Kidney (tissue), 13 donors: ENCODE measurements at regions not wholly inside any gene's neighbourhood (a gene's known extent, or its start where the extent isn't known, plus 50 kb on each side); places are given as distances from the start of the nearest gene placed in this dataset.

Experiments used
- DNase-seq, 5 donors: peaks; one replicate each; pipeline ENCODE4 v3.0.0-alpha.2; 2013 to 2020
- FAIRE-seq: peaks from 2 replicates; lab custom pipeline; 2012; peaks lifted over from hg19 to GRCh38; lab: Jason Lieb, UNC
- H3K27ac ChIP-seq, 2 donors: one replicate each; pipeline ENCODE4 v1.7.0; 2013; ENCODE audit warnings: low read depth in 2 of 2, low read length in 2 of 2, inconsistent platforms in 1 of 2
- H3K27me3 ChIP-seq: one replicate; pipeline ENCODE4 v1.7.1; 2013; ENCODE audit warnings: low read length, inconsistent platforms; ENCODE audit not compliant: control insufficient read depth, insufficient read depth
- H3K36me3 ChIP-seq, 3 donors: one replicate each; pipeline versions ENCODE4 v1.7.0 to v1.7.1; 2013; ENCODE audit warnings: low read length in 3 of 3, control low read depth in 1 of 3, inconsistent platforms in 1 of 3; ENCODE audit not compliant: insufficient read depth in 3 of 3, control insufficient read depth in 2 of 3
- H3K4me1 ChIP-seq, 3 donors: one replicate each; pipeline versions ENCODE4 v1.7.0 to v1.7.1; 2013; ENCODE audit warnings: low read length in 3 of 3, inconsistent platforms in 1 of 3, low read depth in 1 of 3; ENCODE audit not compliant: control insufficient read depth in 2 of 3, insufficient read depth in 2 of 3
- H3K4me3 ChIP-seq, 3 donors: one replicate each; pipeline versions ENCODE4 v1.7.0 to v1.8.1; 2013; ENCODE audit warnings: low read length in 3 of 3, control low read depth in 1 of 3, inconsistent platforms in 1 of 3
- H3K9ac ChIP-seq, 3 donors: one replicate each; pipeline versions ENCODE4 v1.7.0 to v1.7.1; 2013; ENCODE audit warnings: low read length in 3 of 3, control low read depth in 1 of 3, inconsistent platforms in 1 of 3
- H3K9me3 ChIP-seq, 3 donors: one replicate each; pipeline versions ENCODE4 v1.7.0 to v1.7.1; 2013; ENCODE audit warnings: low read length in 3 of 3, control low read depth in 1 of 3, inconsistent platforms in 1 of 3; ENCODE audit not compliant: control insufficient read depth in 2 of 3, insufficient read depth in 1 of 3
- intact Hi-C: fragments of 100-400 bp; cut with DNase I; formaldehyde crosslinking; loops from one replicate; pipeline ENCODE4 v1.11.1; 2022
- TF ChIP-seq, protein P1 (sequence below): IDR thresholded peaks from 3 replicates; pipeline ENCODE4 v1.5.1; 2012; ENCODE audit warnings: mild to moderate bottlenecking, moderate library complexity, borderline replicate concordance; ENCODE audit not compliant: insufficient read depth; ENCODE audit errors: extremely low read depth
- donor health status: control.
- donor health status: control.
- donor health status: control.
- donor health status: control.
- donor health status: control.
- donor health status: DM: yes; HTN: yes; CAD: no.
- donor health status: Normal renal cell carcinoma (clear cell type).

DNA sequence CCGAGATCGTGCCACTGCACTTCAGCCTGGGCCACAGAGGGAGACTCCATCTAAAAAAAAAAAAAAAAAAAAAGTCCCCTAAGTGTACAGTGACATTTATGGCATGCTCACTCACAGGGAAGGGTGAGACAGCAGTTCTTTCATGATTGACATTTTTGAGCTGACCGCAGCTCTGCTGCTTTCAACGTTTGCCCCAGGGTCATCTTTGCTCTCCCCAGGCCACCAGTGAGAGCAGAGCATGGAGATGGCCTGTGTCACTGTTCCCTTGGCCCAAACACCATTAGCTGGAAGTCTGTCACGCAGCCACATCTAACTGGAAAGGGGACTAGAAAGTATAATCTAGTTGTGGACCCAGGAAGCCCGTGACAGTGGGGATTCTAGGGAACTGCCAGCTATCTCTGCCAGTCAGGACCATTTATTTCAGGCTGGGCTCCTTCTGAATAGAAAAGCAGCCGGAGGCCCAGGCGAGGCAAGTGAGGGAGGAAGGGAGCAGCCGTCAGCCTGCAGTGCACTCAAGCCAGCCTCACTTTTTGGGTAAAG is 193.4 kb upstream of the HES1 start:
- Histone ChIP-seq H3K27ac (no peak overlapping the region), H3K4me1 (no peaks in the 10 kb centered on the region), H3K4me3 (no peak overlapping the region), H3K9ac (no peak overlapping the region), H3K9me3 (no peaks in the 10 kb centered on the region), H3K27me3 (no peaks in the 10 kb centered on the region), H3K36me3 (no peaks in the 10 kb centered on the region)
- intact Hi-C loops = no loop called here
- TF ChIP-seq, protein P1, sequence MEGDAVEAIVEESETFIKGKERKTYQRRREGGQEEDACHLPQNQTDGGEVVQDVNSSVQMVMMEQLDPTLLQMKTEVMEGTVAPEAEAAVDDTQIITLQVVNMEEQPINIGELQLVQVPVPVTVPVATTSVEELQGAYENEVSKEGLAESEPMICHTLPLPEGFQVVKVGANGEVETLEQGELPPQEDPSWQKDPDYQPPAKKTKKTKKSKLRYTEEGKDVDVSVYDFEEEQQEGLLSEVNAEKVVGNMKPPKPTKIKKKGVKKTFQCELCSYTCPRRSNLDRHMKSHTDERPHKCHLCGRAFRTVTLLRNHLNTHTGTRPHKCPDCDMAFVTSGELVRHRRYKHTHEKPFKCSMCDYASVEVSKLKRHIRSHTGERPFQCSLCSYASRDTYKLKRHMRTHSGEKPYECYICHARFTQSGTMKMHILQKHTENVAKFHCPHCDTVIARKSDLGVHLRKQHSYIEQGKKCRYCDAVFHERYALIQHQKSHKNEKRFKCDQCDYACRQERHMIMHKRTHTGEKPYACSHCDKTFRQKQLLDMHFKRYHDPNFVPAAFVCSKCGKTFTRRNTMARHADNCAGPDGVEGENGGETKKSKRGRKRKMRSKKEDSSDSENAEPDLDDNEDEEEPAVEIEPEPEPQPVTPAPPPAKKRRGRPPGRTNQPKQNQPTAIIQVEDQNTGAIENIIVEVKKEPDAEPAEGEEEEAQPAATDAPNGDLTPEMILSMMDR = no peak
- DNase-seq (no peak), FAIRE-seq (no peak)

DNA sequence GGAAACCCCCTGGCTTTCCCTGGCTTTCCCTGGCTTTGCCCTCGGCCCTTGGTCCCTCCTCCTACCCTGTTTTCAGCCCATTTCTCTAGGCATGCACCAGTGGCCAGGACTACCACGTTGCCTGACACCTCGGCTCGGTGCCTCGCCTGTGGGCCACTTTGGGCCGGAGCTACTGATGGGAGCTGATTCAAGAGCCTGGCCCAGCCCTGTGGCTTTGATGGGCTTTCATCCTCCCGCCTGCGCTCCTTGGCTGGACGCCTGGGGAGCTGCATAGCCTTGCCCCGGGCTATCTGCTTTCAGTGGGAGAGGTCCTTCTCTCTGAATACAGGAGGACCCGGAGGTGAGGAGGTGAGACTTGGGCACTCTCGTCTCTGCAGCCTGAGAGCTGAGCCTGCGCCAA is 192.7 kb upstream of the HES1 start:
- no peak overlapping the region for H3K4me3 ChIP-seq
- H3K9ac ChIP-seq = no peak overlapping the region
- H3K36me3 ChIP-seq = no peaks in the 10 kb centered on the region
- H3K4me1 ChIP-seq = no peaks in the 10 kb centered on the region
- TF ChIP-seq, protein P1 = no peak
- intact Hi-C loops = no loop called here
- FAIRE-seq (no peak), DNase-seq (no peak)
- no peaks in the 10 kb centered on the region for H3K9me3 ChIP-seq
- no peak overlapping the region for H3K27ac ChIP-seq
- H3K27me3 ChIP-seq = no peaks in the 10 kb centered on the region

DNA sequence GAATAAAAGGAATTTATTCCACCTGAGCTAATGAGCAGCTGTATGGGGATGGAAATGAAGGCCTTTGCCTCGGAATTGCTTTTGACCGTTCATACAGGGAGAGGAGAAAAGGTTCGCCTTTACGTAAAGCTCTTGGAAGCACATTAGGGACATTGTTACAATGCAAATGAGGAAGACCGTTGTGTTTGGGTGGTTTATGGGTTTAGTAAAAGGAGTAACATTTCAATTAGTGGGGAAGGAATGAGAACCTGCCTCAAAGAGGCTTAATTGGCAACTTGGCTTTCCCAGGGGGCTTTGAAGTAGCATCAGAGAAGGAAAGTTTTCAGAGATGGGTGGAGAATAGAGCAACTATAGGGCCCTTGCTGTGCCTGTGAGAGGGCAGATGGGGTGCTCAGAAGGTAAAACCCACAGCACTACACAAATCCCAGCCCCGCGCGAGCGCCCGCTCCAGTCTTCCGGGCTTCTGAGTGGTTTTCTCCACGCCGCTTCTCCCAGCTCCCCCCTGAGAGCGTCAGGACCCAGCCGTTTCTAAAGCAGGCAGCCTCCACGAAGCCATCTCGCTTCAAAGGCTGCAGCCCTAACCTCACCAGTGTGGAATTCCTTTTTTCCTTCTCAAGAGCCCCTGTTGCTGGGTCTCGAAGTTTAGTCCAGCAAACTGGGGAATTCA is 192.0 kb upstream of the HES1 start:
- H3K36me3 ChIP-seq = no peaks in the 10 kb centered on the region
- TF ChIP-seq, protein P1 = no peak
- FAIRE-seq (no peak), DNase-seq (peak in 3 of 5 donors; percentile 34 to 57 (median 40))
- H3K4me1 ChIP-seq = no peaks in the 10 kb centered on the region
- H3K4me3 ChIP-seq = no peak overlapping the region
- intact Hi-C loops = no loop called here
- no peak overlapping the region for H3K9ac ChIP-seq
- H3K27ac ChIP-seq = no peak overlapping the region
- H3K9me3 ChIP-seq = no peaks in the 10 kb centered on the region
- H3K27me3 ChIP-seq = no peaks in the 10 kb centered on the region
